ENCODE measurements at regions not wholly inside any gene's neighbourhood (a gene's known extent, or its start where the extent isn't known, plus 50 kb on each side); places are given as distances from the start of the nearest gene placed in this dataset.

DNA sequence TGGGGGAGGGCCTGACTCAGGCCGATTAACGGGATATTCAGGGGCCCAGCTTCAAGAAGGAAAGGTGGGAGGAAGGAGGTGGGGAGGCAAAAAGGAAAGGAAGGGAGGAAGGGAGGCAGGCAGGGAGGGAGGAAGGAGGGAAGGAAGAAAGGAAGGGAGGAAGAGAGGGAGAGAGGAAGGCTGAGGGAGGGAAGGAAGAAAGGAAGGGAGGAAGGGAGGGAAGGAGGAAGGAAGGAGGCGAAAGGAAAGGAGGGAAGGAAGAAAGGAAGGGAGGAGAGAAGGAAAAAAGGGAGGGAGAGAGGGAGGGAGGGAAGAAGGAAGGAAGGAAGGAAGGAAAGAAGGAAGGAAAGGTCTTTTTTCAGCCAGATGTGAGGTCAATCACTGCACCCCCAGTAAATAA is 85.3 kb downstream of the C1QL2 start:
- TF ChIP-seq, protein P1, sequence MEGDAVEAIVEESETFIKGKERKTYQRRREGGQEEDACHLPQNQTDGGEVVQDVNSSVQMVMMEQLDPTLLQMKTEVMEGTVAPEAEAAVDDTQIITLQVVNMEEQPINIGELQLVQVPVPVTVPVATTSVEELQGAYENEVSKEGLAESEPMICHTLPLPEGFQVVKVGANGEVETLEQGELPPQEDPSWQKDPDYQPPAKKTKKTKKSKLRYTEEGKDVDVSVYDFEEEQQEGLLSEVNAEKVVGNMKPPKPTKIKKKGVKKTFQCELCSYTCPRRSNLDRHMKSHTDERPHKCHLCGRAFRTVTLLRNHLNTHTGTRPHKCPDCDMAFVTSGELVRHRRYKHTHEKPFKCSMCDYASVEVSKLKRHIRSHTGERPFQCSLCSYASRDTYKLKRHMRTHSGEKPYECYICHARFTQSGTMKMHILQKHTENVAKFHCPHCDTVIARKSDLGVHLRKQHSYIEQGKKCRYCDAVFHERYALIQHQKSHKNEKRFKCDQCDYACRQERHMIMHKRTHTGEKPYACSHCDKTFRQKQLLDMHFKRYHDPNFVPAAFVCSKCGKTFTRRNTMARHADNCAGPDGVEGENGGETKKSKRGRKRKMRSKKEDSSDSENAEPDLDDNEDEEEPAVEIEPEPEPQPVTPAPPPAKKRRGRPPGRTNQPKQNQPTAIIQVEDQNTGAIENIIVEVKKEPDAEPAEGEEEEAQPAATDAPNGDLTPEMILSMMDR (IDR thresholded peaks at IDR 0.05): no peak
- TF ChIP-seq POLR2A (IDR thresholded peaks at IDR 0.05): no peak
